NT2/D1 (cell line): ENCODE measurements at regions not wholly inside any gene's neighbourhood (a gene's known extent, or its start where the extent isn't known, plus 50 kb on each side); places are given as distances from the start of the nearest gene placed in this dataset.

Experiments
- SUZ12 ChIP-seq: IDR thresholded peaks from 2 replicates; pipeline ENCODE4 v1.6.1; 2011; ENCODE audit not compliant: insufficient read length, insufficient read depth; ENCODE audit errors: extremely low read depth
- YY1 ChIP-seq: IDR thresholded peaks from 2 replicates; pipeline ENCODE4 v1.6.1; 2011; ENCODE audit not compliant: insufficient read length, insufficient read depth
- ZNF274 ChIP-seq: IDR thresholded peaks from 2 replicates; pipeline ENCODE4 v1.6.1; 2011; ENCODE audit warnings: mild to moderate bottlenecking, low read depth, low read length

GRCh38 chr3:197373096-197373495 lies 74.7 kb upstream of the DLG1 start:
- no peak for TF ChIP-seq YY1
- TF ChIP-seq ZNF274: no peak
- TF ChIP-seq SUZ12: no peak
